ENCODE measurements at regions not wholly inside any gene's neighbourhood (a gene's known extent, or its start where the extent isn't known, plus 50 kb on each side); places are given as distances from the start of the nearest gene placed in this dataset.

DNA sequence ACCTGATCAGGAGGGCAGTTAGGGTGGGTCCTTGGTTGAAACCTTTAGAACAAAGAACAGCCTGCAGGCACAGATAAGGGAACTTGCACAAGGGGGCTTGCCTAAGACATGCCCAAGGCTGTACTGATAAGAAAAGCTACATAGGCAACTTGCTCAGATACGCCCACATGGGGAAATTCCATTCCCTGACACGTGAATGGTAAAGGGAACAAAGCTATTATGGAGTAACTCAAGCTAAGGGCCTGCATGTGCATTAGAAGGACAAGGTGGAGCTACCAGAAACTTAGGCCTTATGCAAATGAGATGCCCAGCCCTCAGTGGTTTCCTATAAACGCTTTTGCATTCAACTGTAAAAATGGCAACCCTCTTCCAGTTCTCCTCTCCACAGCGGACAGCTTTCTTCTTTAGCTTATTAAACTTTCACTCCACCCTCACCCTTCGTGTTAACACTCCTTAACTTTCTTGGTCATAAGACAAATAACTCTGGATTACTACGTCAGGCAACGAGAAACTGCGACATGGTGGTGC, 1192.1 kb upstream of the CELF2 start:
- ATAC-seq = no peak
- no peak for TF ChIP-seq ESRRG (CRISPR knock-in tag; IDR thresholded peaks at IDR 0.05)
- TF ChIP-seq, protein P1, sequence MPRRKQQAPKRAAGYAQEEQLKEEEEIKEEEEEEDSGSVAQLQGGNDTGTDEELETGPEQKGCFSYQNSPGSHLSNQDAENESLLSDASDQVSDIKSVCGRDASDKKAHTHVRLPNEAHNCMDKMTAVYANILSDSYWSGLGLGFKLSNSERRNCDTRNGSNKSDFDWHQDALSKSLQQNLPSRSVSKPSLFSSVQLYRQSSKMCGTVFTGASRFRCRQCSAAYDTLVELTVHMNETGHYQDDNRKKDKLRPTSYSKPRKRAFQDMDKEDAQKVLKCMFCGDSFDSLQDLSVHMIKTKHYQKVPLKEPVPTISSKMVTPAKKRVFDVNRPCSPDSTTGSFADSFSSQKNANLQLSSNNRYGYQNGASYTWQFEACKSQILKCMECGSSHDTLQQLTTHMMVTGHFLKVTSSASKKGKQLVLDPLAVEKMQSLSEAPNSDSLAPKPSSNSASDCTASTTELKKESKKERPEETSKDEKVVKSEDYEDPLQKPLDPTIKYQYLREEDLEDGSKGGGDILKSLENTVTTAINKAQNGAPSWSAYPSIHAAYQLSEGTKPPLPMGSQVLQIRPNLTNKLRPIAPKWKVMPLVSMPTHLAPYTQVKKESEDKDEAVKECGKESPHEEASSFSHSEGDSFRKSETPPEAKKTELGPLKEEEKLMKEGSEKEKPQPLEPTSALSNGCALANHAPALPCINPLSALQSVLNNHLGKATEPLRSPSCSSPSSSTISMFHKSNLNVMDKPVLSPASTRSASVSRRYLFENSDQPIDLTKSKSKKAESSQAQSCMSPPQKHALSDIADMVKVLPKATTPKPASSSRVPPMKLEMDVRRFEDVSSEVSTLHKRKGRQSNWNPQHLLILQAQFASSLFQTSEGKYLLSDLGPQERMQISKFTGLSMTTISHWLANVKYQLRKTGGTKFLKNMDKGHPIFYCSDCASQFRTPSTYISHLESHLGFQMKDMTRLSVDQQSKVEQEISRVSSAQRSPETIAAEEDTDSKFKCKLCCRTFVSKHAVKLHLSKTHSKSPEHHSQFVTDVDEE (CRISPR knock-in tag; IDR thresholded peaks at IDR 0.05) = no peak
- TF ChIP-seq SNAI2 (CRISPR knock-in tag; IDR thresholded peaks at IDR 0.05) = no peak
- TF ChIP-seq RARB (CRISPR knock-in tag; IDR thresholded peaks at IDR 0.05) = no peak
- no peak for TF ChIP-seq ZNF70 (CRISPR knock-in tag; IDR thresholded peaks at IDR 0.05)

DNA sequence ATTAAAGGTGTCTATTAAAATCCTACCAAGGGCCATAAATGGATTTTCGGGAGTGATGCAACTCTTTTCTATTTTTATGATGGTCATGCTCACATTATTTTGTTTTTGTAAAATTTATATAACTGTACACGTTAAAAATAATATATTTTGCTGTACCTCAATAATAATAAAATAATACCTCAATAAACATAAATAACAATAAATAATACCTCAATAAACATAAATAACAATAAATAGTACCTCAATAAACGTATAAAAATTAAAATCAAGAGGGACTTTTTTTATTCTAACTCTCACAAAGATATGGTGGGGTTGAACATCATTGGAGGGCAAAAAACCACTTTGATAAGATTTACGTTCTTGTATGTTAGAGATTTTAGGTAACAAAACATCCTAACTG, 1189.6 kb upstream of the CELF2 start:
- TF ChIP-seq, protein P2, sequence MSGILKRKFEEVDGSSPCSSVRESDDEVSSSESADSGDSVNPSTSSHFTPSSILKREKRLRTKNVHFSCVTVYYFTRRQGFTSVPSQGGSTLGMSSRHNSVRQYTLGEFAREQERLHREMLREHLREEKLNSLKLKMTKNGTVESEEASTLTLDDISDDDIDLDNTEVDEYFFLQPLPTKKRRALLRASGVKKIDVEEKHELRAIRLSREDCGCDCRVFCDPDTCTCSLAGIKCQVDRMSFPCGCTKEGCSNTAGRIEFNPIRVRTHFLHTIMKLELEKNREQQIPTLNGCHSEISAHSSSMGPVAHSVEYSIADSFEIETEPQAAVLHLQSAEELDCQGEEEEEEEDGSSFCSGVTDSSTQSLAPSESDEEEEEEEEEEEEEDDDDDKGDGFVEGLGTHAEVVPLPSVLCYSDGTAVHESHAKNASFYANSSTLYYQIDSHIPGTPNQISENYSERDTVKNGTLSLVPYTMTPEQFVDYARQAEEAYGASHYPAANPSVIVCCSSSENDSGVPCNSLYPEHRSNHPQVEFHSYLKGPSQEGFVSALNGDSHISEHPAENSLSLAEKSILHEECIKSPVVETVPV (CRISPR knock-in tag; IDR thresholded peaks at IDR 0.05) = no peak
- no peak for ATAC-seq

DNA sequence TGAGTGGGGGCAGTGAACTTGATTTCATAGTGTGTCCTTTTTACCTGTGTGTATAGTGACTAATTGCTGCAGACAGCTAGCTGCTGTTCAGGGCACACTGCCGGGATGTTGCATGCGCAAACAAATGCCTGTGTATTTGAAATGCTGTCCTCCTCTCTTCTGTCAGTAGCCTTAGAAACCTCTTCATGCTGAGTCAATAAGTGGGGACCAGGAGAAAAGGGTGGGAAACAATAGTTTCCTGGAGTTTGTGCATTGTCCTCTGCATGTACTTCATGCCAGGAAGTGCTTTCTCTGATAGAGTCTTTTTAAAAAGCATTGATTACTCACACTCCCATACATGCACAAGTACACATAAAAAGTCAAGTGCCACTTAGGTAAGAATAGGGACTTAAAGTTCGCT, 1183.7 kb upstream of the CELF2 start:
- no peak for TF ChIP-seq ZC3H10 (CRISPR knock-in tag; IDR thresholded peaks at IDR 0.05)
- no peak for TF ChIP-seq OSR1 (CRISPR knock-in tag; IDR thresholded peaks at IDR 0.05)
- TF ChIP-seq, protein P3, sequence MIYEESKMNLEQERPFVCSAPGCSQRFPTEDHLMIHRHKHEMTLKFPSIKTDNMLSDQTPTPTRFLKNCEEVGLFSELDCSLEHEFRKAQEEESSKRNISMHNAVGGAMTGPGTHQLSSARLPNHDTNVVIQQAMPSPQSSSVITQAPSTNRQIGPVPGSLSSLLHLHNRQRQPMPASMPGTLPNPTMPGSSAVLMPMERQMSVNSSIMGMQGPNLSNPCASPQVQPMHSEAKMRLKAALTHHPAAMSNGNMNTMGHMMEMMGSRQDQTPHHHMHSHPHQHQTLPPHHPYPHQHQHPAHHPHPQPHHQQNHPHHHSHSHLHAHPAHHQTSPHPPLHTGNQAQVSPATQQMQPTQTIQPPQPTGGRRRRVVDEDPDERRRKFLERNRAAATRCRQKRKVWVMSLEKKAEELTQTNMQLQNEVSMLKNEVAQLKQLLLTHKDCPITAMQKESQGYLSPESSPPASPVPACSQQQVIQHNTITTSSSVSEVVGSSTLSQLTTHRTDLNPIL (CRISPR knock-in tag; IDR thresholded peaks at IDR 0.05; ENCODE audit: low read depth) = no peak
- TF ChIP-seq, protein P4, sequence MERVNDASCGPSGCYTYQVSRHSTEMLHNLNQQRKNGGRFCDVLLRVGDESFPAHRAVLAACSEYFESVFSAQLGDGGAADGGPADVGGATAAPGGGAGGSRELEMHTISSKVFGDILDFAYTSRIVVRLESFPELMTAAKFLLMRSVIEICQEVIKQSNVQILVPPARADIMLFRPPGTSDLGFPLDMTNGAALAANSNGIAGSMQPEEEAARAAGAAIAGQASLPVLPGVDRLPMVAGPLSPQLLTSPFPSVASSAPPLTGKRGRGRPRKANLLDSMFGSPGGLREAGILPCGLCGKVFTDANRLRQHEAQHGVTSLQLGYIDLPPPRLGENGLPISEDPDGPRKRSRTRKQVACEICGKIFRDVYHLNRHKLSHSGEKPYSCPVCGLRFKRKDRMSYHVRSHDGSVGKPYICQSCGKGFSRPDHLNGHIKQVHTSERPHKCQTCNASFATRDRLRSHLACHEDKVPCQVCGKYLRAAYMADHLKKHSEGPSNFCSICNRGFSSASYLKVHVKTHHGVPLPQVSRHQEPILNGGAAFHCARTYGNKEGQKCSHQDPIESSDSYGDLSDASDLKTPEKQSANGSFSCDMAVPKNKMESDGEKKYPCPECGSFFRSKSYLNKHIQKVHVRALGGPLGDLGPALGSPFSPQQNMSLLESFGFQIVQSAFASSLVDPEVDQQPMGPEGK (CRISPR knock-in tag; IDR thresholded peaks at IDR 0.05; ENCODE audit: borderline replicate concordance) = no peak
- TF ChIP-seq ISL1 (CRISPR knock-in tag; IDR thresholded peaks at IDR 0.05) = no peak
- TF ChIP-seq ZNF70 (CRISPR knock-in tag; IDR thresholded peaks at IDR 0.05) = no peak
- TF ChIP-seq CSDC2 (CRISPR knock-in tag; IDR thresholded peaks at IDR 0.05) = no peak
- TF ChIP-seq SNAI2 (CRISPR knock-in tag; IDR thresholded peaks at IDR 0.05) = no peak
- no peak for TF ChIP-seq ZFP30 (CRISPR knock-in tag; IDR thresholded peaks at IDR 0.05)
- no peak for TF ChIP-seq PPARA (CRISPR knock-in tag; IDR thresholded peaks at IDR 0.05; ENCODE audit: borderline replicate concordance)
- no peak for TF ChIP-seq ARNTL (CRISPR knock-in tag; IDR thresholded peaks at IDR 0.05; ENCODE audit: borderline replicate concordance, low read depth)
- TF ChIP-seq ZNF8 (CRISPR knock-in tag; IDR thresholded peaks at IDR 0.05) = no peak
- no peak for TF ChIP-seq ZFP3 (CRISPR knock-in tag; IDR thresholded peaks at IDR 0.05)
- TF ChIP-seq TOX (CRISPR knock-in tag; IDR thresholded peaks at IDR 0.05; ENCODE audit: borderline replicate concordance) = no peak
- no peak for TF ChIP-seq GLIS3 (CRISPR knock-in tag; IDR thresholded peaks at IDR 0.05)
- ATAC-seq = no peak

DNA sequence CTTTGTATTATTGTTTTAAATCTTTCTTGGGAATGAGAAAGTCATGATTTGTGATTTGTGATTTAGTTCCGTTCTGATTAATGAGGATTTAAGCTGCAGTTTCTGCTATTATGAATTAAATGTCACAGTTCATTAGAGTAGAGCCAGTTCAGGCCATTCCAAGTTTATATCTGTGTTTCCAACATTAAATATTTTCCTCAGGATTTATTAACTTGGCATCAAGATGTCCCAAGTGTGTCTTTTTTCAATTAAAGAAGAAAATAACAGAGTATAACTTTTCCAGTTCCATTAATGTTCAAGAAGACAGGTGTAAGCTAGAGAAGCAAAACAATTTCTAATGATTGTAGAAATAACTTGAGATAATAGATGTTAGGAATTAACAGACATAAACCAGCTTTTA, 1183.2 kb upstream of the CELF2 start:
- no peak for ATAC-seq
- TF ChIP-seq, protein P3 (CRISPR knock-in tag; IDR thresholded peaks at IDR 0.05; ENCODE audit: low read depth) = no peak
- TF ChIP-seq ZNF8 (CRISPR knock-in tag; IDR thresholded peaks at IDR 0.05) (no peak), ZC3H10 (CRISPR knock-in tag; IDR thresholded peaks at IDR 0.05) (no peak), CSDC2 (CRISPR knock-in tag; IDR thresholded peaks at IDR 0.05) (no peak), ESRRG (CRISPR knock-in tag; IDR thresholded peaks at IDR 0.05) (no peak), ISL1 (CRISPR knock-in tag; IDR thresholded peaks at IDR 0.05) (no peak), BACH2 (CRISPR knock-in tag; IDR thresholded peaks at IDR 0.05; ENCODE audit: borderline replicate concordance) (no peak), TCF4 (CRISPR knock-in tag; IDR thresholded peaks at IDR 0.05; ENCODE audit: borderline replicate concordance) (no peak), ARNTL (CRISPR knock-in tag; IDR thresholded peaks at IDR 0.05; ENCODE audit: borderline replicate concordance, low read depth) (no peak), ZFP3 (CRISPR knock-in tag; IDR thresholded peaks at IDR 0.05) (no peak), RARB (CRISPR knock-in tag; IDR thresholded peaks at IDR 0.05) (no peak), OSR1 (CRISPR knock-in tag; IDR thresholded peaks at IDR 0.05) (no peak)
- TF ChIP-seq, protein P2 (CRISPR knock-in tag; IDR thresholded peaks at IDR 0.05) = no peak
- TF ChIP-seq, protein P5, sequence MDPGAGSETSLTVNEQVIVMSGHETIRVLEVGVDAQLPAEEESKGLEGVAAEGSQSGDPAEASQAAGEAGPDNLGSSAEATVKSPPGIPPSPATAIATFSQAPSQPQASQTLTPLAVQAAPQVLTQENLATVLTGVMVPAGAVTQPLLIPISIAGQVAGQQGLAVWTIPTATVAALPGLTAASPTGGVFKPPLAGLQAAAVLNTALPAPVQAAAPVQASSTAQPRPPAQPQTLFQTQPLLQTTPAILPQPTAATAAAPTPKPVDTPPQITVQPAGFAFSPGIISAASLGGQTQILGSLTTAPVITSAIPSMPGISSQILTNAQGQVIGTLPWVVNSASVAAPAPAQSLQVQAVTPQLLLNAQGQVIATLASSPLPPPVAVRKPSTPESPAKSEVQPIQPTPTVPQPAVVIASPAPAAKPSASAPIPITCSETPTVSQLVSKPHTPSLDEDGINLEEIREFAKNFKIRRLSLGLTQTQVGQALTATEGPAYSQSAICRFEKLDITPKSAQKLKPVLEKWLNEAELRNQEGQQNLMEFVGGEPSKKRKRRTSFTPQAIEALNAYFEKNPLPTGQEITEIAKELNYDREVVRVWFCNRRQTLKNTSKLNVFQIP (CRISPR knock-in tag; IDR thresholded peaks at IDR 0.05; ENCODE audit: borderline replicate concordance, low read depth) = no peak
